T-cell (primary cell): ENCODE measurements at regions not wholly inside any gene's neighbourhood (a gene's known extent, or its start where the extent isn't known, plus 50 kb on each side); places are given as distances from the start of the nearest gene placed in this dataset.
"Not testable (repeated sequence)": the region's sequence is repeated elsewhere in the genome, so short reads cannot be mapped to it uniquely, and the experiment has no call there.

Source experiments
- ATAC-seq, 4 experiments: fragments of 200-7000 bp in 3 of 4; fragments of 150-1000 bp in 1 of 4; cut with Tn5 transposase; replicated peaks in 1 of 4; 1 replicate in 3 of 4; 2 replicates in 1 of 4; pipeline ENCODE4 v1.10.0; 2021; ENCODE audit warnings: moderate library complexity in 3 of 4, mild to moderate bottlenecking in 2 of 4, moderate number of reproducible peaks in 1 of 4
- CTCF ChIA-PET, 2 donors: fragments of 300-600 bp; sonication (Branson Sonifier 250); formaldehyde crosslinking; loops; one replicate each; lab custom pipeline; 2022; ENCODE audit warnings: antibody characterized with exemption in 2 of 2; lab: Charles Lee
- POLR2A ChIA-PET, 2 donors: fragments of 300-600 bp; sonication (Branson Sonifier 250); formaldehyde crosslinking; loops; one replicate each; lab custom pipeline; 2022; ENCODE audit warnings: antibody characterized with exemption in 2 of 2; lab: Charles Lee
- DNase-seq, 35 experiments: peaks; one replicate each; pipeline versions ENCODE4 v3.0.0 to v3.0.0-alpha.2; 2013 to 2023
- H3K27ac ChIP-seq: one replicate; pipeline ENCODE4 v1.5.1; 2013; ENCODE audit warnings: low read length
- H3K27me3 ChIP-seq, 2 experiments: replicated peaks in 1 of 2; 1 replicate in 1 of 2; 2 replicates in 1 of 2; pipeline versions ENCODE4 v1.6.1 to v1.7.0; 2013; ENCODE audit warnings: low read length in 1 of 2, mixed read lengths in 1 of 2; ENCODE audit not compliant: control insufficient read depth in 2 of 2, insufficient read depth in 2 of 2; ENCODE audit errors: extremely low read depth in 1 of 2
- H3K36me3 ChIP-seq, 2 donors: 1 replicate in 1 of 2; 2 replicates in 1 of 2; pipeline versions ENCODE4 v1.6.1 to v1.7.0; 2013; ENCODE audit warnings: low read length in 1 of 2; ENCODE audit not compliant: control insufficient read depth in 2 of 2, insufficient read depth in 1 of 2; ENCODE audit errors: extremely low read depth in 1 of 2
- H3K4me1 ChIP-seq, 2 experiments: 1 replicate in 1 of 2; 2 replicates in 1 of 2; pipeline versions ENCODE4 v1.6.1 to v1.7.0; 2013; ENCODE audit warnings: low read length in 2 of 2, mixed read lengths in 1 of 2; ENCODE audit not compliant: insufficient read depth in 2 of 2, control insufficient read depth in 1 of 2; ENCODE audit errors: extremely low read depth in 1 of 2
- H3K4me3 ChIP-seq, 2 donors: 1 replicate in 1 of 2; 2 replicates in 1 of 2; pipeline versions ENCODE4 v1.5.1 to v1.7.0; 2013; ENCODE audit warnings: mild to moderate bottlenecking in 2 of 2, low read length in 1 of 2, moderate library complexity in 1 of 2; ENCODE audit not compliant: control insufficient read depth in 1 of 2; ENCODE audit errors: extremely low read depth in 1 of 2
- H3K9me3 ChIP-seq: 2 replicates; pipeline ENCODE4 v1.7.0; 2013
- H3K27ac Mint-ChIP-seq, 2 donors: one replicate each; pipeline ENCODE4 v1.8.0; 2020 to 2021; ENCODE audit warnings: mild to moderate bottlenecking in 2 of 2, mixed read lengths in 2 of 2
- H3K27me3 Mint-ChIP-seq, 2 donors: one replicate each; pipeline ENCODE4 v1.8.0; 2021 to 2022; ENCODE audit warnings: mixed read lengths in 2 of 2
- H3K36me3 Mint-ChIP-seq: one replicate; pipeline ENCODE4 v1.8.0; 2021; ENCODE audit warnings: mixed read lengths
- H3K4me1 Mint-ChIP-seq, 3 donors: one replicate each; pipeline ENCODE4 v1.8.0; 2020 to 2022; ENCODE audit warnings: mixed read lengths in 3 of 3, mild to moderate bottlenecking in 1 of 3
- H3K4me3 Mint-ChIP-seq, 3 donors: one replicate each; pipeline ENCODE4 v1.8.0; 2020 to 2022; ENCODE audit warnings: mild to moderate bottlenecking in 3 of 3, mixed read lengths in 3 of 3, moderate library complexity in 3 of 3
- H3K9me3 Mint-ChIP-seq, 3 donors: one replicate each; pipeline ENCODE4 v1.8.0; 2020 to 2022; ENCODE audit warnings: mixed read lengths in 3 of 3
- WGBS: methylation state at CpG from one replicate; pipeline ENCODE4 v1.1.5; 2013; ENCODE audit warnings: missing lambda C conversion rate; ENCODE audit not compliant: insufficient coverage; 5-methylcytosine and 5-hydroxymethylcytosine counted together

- Mint-ChIP-seq H3K27me3 (no peaks in the 10 kb centered on the region), H3K4me1 (no peaks in the 10 kb centered on the region), H3K4me3 (no peak overlapping the region), H3K9me3 (peaks cover 0 to 12% (median 10%) of the 10 kb centered on the region in 3 donors), H3K27ac (no peak overlapping the region), H3K36me3 (no peaks in the 10 kb centered on the region)
- ChIA-PET POLR2A (no interaction called here), CTCF (no interaction called here)
- no peak for DNase-seq
- no peaks in the 10 kb centered on the region for H3K4me1 ChIP-seq
- H3K36me3 ChIP-seq, result no peaks in the 10 kb centered on the region
- WGBS, result 20% methylated on average over 1 of the region's 1 CpG
- no peaks in the 10 kb centered on the region for H3K27me3 ChIP-seq
- ATAC-seq, result no peak
- H3K4me3 ChIP-seq, result no peak overlapping the region
- no peak overlapping the region for H3K27ac ChIP-seq
- H3K9me3 ChIP-seq, result no peaks in the 10 kb centered on the region
Measured at GRCh38 chr14:37826869-37827268, 231.4 kb downstream of the TTC6 start.

GRCh38 chr14:37830271-37830670 lies 234.8 kb downstream of the TTC6 start:
- no peaks in the 10 kb centered on the region for H3K9me3 ChIP-seq
- ATAC-seq (no peak), DNase-seq (no peak)
- ChIA-PET CTCF (no interaction called here), POLR2A (no interaction called here)
- no peaks in the 10 kb centered on the region for H3K27me3 ChIP-seq
- Mint-ChIP-seq H3K36me3 (no peaks in the 10 kb centered on the region), H3K4me1 (no peaks in the 10 kb centered on the region), H3K9me3 (peaks cover 5 to 36% (median 26%) of the 10 kb centered on the region in 3 donors), H3K27me3 (no peaks in the 10 kb centered on the region), H3K27ac (no peak overlapping the region), H3K4me3 (no peak overlapping the region)
- no peak overlapping the region for H3K27ac ChIP-seq
- H3K36me3 ChIP-seq, result no peaks in the 10 kb centered on the region
- H3K4me1 ChIP-seq, result no peaks in the 10 kb centered on the region
- H3K4me3 ChIP-seq, result no peak overlapping the region

- Mint-ChIP-seq H3K9me3 (peaks cover 20 to 52% (median 42%) of the 10 kb centered on the region in 3 donors), H3K4me1 (no peaks in the 10 kb centered on the region), H3K27ac (no peak overlapping the region), H3K36me3 (no peaks in the 10 kb centered on the region), H3K27me3 (no peaks in the 10 kb centered on the region), H3K4me3 (no peak overlapping the region)
- H3K9me3 ChIP-seq, result no peaks in the 10 kb centered on the region
- no peaks in the 10 kb centered on the region for H3K27me3 ChIP-seq
- ChIA-PET POLR2A (no interaction called here), CTCF (no interaction called here)
- DNase-seq, result no peak
- H3K4me3 ChIP-seq, result no peak overlapping the region
- ATAC-seq, result no peak
- H3K4me1 ChIP-seq, result no peaks in the 10 kb centered on the region
- WGBS, result no CpG with 5 or more reads among the region's 1 CpG
- no peaks in the 10 kb centered on the region for H3K36me3 ChIP-seq
- H3K27ac ChIP-seq, result no peak overlapping the region
Measured at GRCh38 chr14:37834275-37834674, 238.8 kb downstream of the TTC6 start.

- H3K27me3 ChIP-seq, H3K4me1 ChIP-seq, H3K9me3 ChIP-seq, POLR2A ChIA-PET, H3K36me3 Mint-ChIP-seq, H3K27ac Mint-ChIP-seq, H3K27me3 Mint-ChIP-seq, CTCF ChIA-PET, ATAC-seq, H3K36me3 ChIP-seq, DNase-seq, H3K4me3 ChIP-seq, H3K27ac ChIP-seq, H3K4me3 Mint-ChIP-seq, H3K4me1 Mint-ChIP-seq: not testable (repeated sequence)
- H3K9me3 Mint-ChIP-seq, result peaks cover 15 to 30% (median 22%) of the 10 kb centered on the region in 3 donors
- WGBS, result no CpG with 5 or more reads among the region's 5 CpGs
Measured at GRCh38 chr14:37838778-37839177, 243.3 kb downstream of the TTC6 start.

- H3K4me3 ChIP-seq, CTCF ChIA-PET, H3K9me3 ChIP-seq, H3K36me3 Mint-ChIP-seq, DNase-seq, POLR2A ChIA-PET, H3K27me3 Mint-ChIP-seq, ATAC-seq, H3K27me3 ChIP-seq, H3K4me1 Mint-ChIP-seq, H3K36me3 ChIP-seq, H3K4me1 ChIP-seq, H3K27ac ChIP-seq, H3K27ac Mint-ChIP-seq, H3K4me3 Mint-ChIP-seq: not testable (repeated sequence)
- 85% methylated on average over 2 of the region's 4 CpGs for WGBS
- H3K9me3 Mint-ChIP-seq, result peaks cover 9 to 11% (median 10%) of the 10 kb centered on the region in 3 donors
Measured at GRCh38 chr14:37841039-37841438, 245.6 kb downstream of the TTC6 start.

GRCh38 chr14:37842106-37842505 lies 246.7 kb downstream of the TTC6 start:
- Mint-ChIP-seq H3K4me1 (no peaks in the 10 kb centered on the region), H3K9me3 (peaks cover 7 to 10% (median 8%) of the 10 kb centered on the region in 3 donors), H3K27ac (no peak overlapping the region), H3K36me3 (no peaks in the 10 kb centered on the region), H3K27me3 (peaks cover 0 to 8% of the 10 kb centered on the region in 2 donors), H3K4me3 (no peak overlapping the region)
- Histone ChIP-seq H3K4me1 (no peaks in the 10 kb centered on the region), H3K4me3 (no peak overlapping the region), H3K36me3 (no peaks in the 10 kb centered on the region), H3K27me3 (peaks cover 0 to 4% of the 10 kb centered on the region in 2 experiments), H3K27ac (no peak overlapping the region), H3K9me3 (no peaks in the 10 kb centered on the region)
- no peak for DNase-seq
- 0% methylated on average over 1 of the region's 3 CpGs for WGBS
- POLR2A ChIA-PET, result interaction anchor here in 1 of 2 donors (0.7 kb wide), 1 partner anchor 10 kb away, joined by 4 read pairs; no protein-coding TSS in a partner anchor
- CTCF ChIA-PET, result no interaction called here
- no peak for ATAC-seq

- ChIA-PET CTCF (no interaction called here), POLR2A (no interaction called here)
- WGBS, result no CpG with 5 or more reads among the region's 8 CpGs
- no peak for DNase-seq
- H3K9me3 ChIP-seq, result no peaks in the 10 kb centered on the region
- no peak overlapping the region for H3K4me3 ChIP-seq
- no peak overlapping the region for H3K27ac ChIP-seq
- Mint-ChIP-seq H3K9me3 (peaks cover 0 to under 1% (median 0%) of the 10 kb centered on the region in 3 donors), H3K4me1 (no peaks in the 10 kb centered on the region), H3K36me3 (no peaks in the 10 kb centered on the region), H3K27me3 (peaks cover 0 to 8% of the 10 kb centered on the region in 2 donors), H3K27ac (no peak overlapping the region), H3K4me3 (no peak overlapping the region)
- no peaks in the 10 kb centered on the region for H3K36me3 ChIP-seq
- H3K27me3 ChIP-seq, result peaks cover 0 to 4% of the 10 kb centered on the region in 2 experiments
- no peaks in the 10 kb centered on the region for H3K4me1 ChIP-seq
- ATAC-seq, result no peak
Measured at GRCh38 chr14:37843954-37844607, 248.7 kb downstream of the TTC6 start.
